Heart left ventricle (tissue), 16 donors: ENCODE measurements at regions not wholly inside any gene's neighbourhood (a gene's known extent, or its start where the extent isn't known, plus 50 kb on each side); places are given as distances from the start of the nearest gene placed in this dataset.

ENCODE experiments used
- ATAC-seq, 4 donors: fragments of 200-7000 bp; cut with Tn5 transposase; one replicate each; pipeline ENCODE4 v1.9.1; 2020 to 2022; ENCODE audit warnings: moderate library complexity in 4 of 4, mild to moderate bottlenecking in 3 of 4, moderate number of reproducible peaks in 1 of 4
- DNase-seq, 5 donors: peaks; one replicate each; pipeline ENCODE4 v3.0.0-alpha.2; 2020
- H3K27ac ChIP-seq, 12 donors: fragments of 200-600 bp; sonication (generic) in 4 of 12; one replicate each; pipeline versions ENCODE4 v1.5.0 to v1.8.0; 2016 to 2022; ENCODE audit warnings: mild to moderate bottlenecking in 2 of 12
- H3K27me3 ChIP-seq, 9 donors: fragments of 200-600 bp; sonication (generic) in 2 of 9; one replicate each; pipeline versions ENCODE4 v1.5.1 to v1.8.0; 2016 to 2022; ENCODE audit warnings: mild to moderate bottlenecking in 3 of 9
- H3K36me3 ChIP-seq, 9 donors: fragments of 200-600 bp; sonication (generic) in 2 of 9; one replicate each; pipeline versions ENCODE4 v1.5.0 to v1.8.0; 2018 to 2022; ENCODE audit warnings: mild to moderate bottlenecking in 2 of 9
- H3K4me1 ChIP-seq, 12 donors: fragments of 200-600 bp; sonication (generic) in 4 of 12; one replicate each; pipeline versions ENCODE4 v1.5.0 to v1.8.0; 2016 to 2022; ENCODE audit warnings: mild to moderate bottlenecking in 3 of 12
- H3K4me3 ChIP-seq, 12 donors: fragments of 200-600 bp; sonication (generic) in 4 of 12; one replicate each; pipeline versions ENCODE4 v1.5.0 to v1.8.0; 2017 to 2022; ENCODE audit warnings: mild to moderate bottlenecking in 9 of 12, moderate library complexity in 4 of 12
- H3K9me3 ChIP-seq, 12 donors: fragments of 200-600 bp; sonication (generic) in 4 of 12; one replicate each; pipeline versions ENCODE4 v1.5.0 to v1.8.0; 2016 to 2022; ENCODE audit warnings: mild to moderate bottlenecking in 1 of 12
- POLR2A ChIP-seq, 2 donors: fragments of 450-650 bp; IDR thresholded peaks; one replicate each; pipeline ENCODE4 v1.6.1; 2017; ENCODE audit warnings: antibody characterized with exemption in 2 of 2, mild to moderate bottlenecking in 2 of 2, moderate library complexity in 2 of 2
- WGBS, 4 donors: extraction: QIAGEN DNeasy Blood & Tissue Kit in 2 of 4; methylation state at CpG; one replicate each; pipeline versions ENCODE4 v1.1.5 to v1.1.7; 2013 to 2018; 5-methylcytosine and 5-hydroxymethylcytosine counted together
- intact Hi-C, 10 donors: fragments of 100-400 bp; cut with DNase I; formaldehyde crosslinking; loops; one replicate each; pipeline versions ENCODE4 v1.11.1 to v1.14.2; 2022
- TF ChIP-seq, protein P1 (sequence below), 12 donors: fragments of 200-600 bp; sonication (generic) in 4 of 12; IDR thresholded peaks; one replicate each; pipeline versions ENCODE4 v1.5.0 to v1.8.0; 2018 to 2022; ENCODE audit warnings: antibody characterized with exemption in 12 of 12, mild to moderate bottlenecking in 5 of 12
- donor health status: ischemic (EF 13 %, LVEDD 7.1; RV severe dilation, severe dysfunction).
- donor health status: healthy with polysubstance abuse.
- donor health status: DM: no; HTN: yes; CAD: no.
- donor health status: DM: no; HTN: no; CAD: no.
- donor health status: ischemic (EF 25% LVEDD 6.9; RV normal size, moderate dysfunction).
- donor health status: ischemic (EF 25% LVEDD 5.7; RV mildly dilated, moderate dysfunction).
- donor health status: healthy.
- donor health status: DM: yes; HTN: yes; CAD: no.
- donor health status: ischemic (EF 35%, LVEDD 5.7; RV mildly dilated, moderate dysfunction).
- donor health status: nonischemic (EF 11% LVEDD 7.7; RV severe dilation, severe dysfunction).
- donor health status: DM: yes; HTN: yes; CAD: no.
- donor health status: PGD.
- donor health status: ischemic (EF 29% LVEDD 5.4; RV normal size, mild dysfunction).
- donor health status: nonischemic (EF 23%, LVEDD 6.1; RV moderate dilation, normal function).

DNA sequence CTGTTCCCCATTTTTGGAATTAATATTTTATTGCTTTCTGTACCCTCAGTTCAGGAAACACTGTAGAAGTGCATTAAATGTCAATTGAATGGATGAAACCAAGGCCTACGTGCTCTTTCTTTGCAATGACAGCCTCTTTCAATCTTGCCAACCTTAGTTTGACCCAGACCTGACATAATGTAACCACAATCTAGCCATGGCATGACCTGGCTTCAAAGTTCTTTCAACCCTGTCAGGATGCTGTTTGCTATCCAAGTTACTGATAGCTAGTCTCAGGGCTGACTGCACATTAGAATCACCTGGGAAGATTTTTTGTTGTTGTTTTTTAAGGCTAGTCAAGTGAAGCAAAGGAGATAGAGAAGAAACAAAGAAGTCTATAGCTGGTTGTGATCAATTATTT lies 190.9 kb upstream of the PKDCC start:
- intact Hi-C loops, result loop anchor here in 1 of 10 donors (10.0 kb wide), 1 partner anchor 468 kb away; no protein-coding TSS in a partner anchor
- Histone ChIP-seq H3K4me1 (peaks cover 0 to 4% (median 0%) of the 10 kb centered on the region in 12 donors), H3K36me3 (no peaks in the 10 kb centered on the region), H3K4me3 (no peak overlapping the region), H3K27me3 (peaks cover 0 to 9% (median 0%) of the 10 kb centered on the region in 9 donors), H3K27ac (no peak overlapping the region), H3K9me3 (no peaks in the 10 kb centered on the region)
- DNase-seq (no peak), ATAC-seq (no peak)
- no peak for TF ChIP-seq POLR2A (IDR thresholded peaks at IDR 0.05)
- TF ChIP-seq, protein P1, sequence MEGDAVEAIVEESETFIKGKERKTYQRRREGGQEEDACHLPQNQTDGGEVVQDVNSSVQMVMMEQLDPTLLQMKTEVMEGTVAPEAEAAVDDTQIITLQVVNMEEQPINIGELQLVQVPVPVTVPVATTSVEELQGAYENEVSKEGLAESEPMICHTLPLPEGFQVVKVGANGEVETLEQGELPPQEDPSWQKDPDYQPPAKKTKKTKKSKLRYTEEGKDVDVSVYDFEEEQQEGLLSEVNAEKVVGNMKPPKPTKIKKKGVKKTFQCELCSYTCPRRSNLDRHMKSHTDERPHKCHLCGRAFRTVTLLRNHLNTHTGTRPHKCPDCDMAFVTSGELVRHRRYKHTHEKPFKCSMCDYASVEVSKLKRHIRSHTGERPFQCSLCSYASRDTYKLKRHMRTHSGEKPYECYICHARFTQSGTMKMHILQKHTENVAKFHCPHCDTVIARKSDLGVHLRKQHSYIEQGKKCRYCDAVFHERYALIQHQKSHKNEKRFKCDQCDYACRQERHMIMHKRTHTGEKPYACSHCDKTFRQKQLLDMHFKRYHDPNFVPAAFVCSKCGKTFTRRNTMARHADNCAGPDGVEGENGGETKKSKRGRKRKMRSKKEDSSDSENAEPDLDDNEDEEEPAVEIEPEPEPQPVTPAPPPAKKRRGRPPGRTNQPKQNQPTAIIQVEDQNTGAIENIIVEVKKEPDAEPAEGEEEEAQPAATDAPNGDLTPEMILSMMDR (IDR thresholded peaks at IDR 0.05), result no peak
- WGBS, 4 donors, result 86 to 98% (median 94%) methylated on average over 1 of the region's 1 CpG

DNA sequence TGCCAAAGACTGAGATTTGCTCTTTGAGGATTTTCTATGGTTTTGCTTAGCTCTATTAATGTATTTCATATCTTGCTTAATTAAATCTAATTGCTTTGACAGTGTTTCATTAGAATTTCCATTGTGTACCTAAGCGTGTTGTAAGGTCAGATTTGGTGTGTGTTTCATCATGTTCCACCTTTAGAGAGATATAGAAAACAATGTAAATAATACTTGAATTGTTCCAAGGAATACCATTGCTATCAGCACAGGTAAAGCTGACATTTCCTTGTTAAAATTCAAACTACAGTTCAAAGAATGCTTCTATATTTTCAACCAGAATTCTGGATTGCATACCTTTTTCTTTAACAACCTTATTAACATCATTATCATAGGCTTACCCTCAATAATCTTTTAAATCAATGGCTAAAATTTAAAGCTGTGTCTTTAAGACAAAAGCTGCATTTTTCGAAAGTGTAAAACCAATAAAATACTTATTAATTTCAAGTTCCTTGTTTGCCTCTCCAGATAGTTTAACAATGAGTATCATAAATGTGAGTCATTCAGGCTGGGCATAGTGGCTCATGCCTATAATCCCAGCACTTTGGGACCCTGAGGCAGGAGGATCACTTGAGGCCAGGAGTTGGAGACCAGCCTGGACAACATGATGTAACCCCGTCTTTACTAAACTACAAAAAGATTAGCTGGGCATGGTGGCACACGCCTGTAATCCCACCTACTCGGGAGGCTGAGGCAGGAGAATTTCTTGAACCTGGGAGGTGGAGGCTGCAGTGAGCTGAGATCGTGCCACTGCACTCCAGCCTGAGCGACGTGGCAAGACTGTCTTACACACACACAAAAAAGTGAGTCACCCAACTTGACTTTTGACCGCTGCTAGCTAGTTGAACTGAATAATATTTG lies 188.0 kb upstream of the PKDCC start:
- intact Hi-C loops, result loop anchor here in 3 of 10 donors (10.0 kb wide), 2 partner anchors 375 to 465 kb away; no protein-coding TSS in a partner anchor
- H3K9me3 ChIP-seq, result no peaks in the 10 kb centered on the region

DNA sequence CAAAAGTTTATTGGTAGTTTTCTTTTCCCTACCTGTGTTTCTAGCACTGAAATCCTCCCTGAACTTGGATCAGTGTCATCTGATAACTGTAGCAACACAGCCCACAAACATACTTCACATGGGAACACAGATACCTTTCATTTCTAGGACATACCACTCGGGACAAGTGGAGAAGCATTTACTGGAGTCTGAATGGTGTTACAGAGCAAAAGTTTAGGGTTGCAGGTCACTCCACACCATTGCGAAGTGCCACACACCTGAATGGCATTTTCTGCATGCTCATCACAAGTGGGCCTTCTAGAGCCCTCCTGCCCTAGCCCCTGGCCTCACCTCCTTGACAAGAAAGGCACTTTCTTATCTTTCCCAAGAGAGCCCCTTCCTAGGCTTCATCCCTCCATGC lies 184.8 kb upstream of the PKDCC start:
- H3K27me3 ChIP-seq, result peaks cover 0 to 9% (median 0%) of the 10 kb centered on the region in 9 donors
- WGBS, 4 donors, result 75 to 83% (median 82%) methylated on average over 2 of the region's 2 CpGs
- no peak for TF ChIP-seq POLR2A (IDR thresholded peaks at IDR 0.05)
- TF ChIP-seq, protein P1 (IDR thresholded peaks at IDR 0.05), result no peak
- H3K27ac ChIP-seq, result no peak overlapping the region
- DNase-seq, result no peak
- H3K9me3 ChIP-seq, result no peaks in the 10 kb centered on the region
- no peak for ATAC-seq
- peaks cover 0 to 3% (median 0%) of the 10 kb centered on the region in 12 donors for H3K4me1 ChIP-seq
- H3K4me3 ChIP-seq, result no peak overlapping the region
- H3K36me3 ChIP-seq, result no peaks in the 10 kb centered on the region
- intact Hi-C loops, result loop anchor here in 2 of 10 donors (10.0 kb wide), 2 partner anchors 372 to 462 kb away; no protein-coding TSS in a partner anchor

More for the DNA sequence above, 188.0 kb upstream of the PKDCC start:
- Histone ChIP-seq H3K27ac (no peak overlapping the region), H3K4me1 (no peaks in the 10 kb centered on the region), H3K36me3 (no peaks in the 10 kb centered on the region), H3K27me3 (peaks cover 0 to 9% (median 0%) of the 10 kb centered on the region in 9 donors), H3K4me3 (no peak overlapping the region)
- DNase-seq (no peak), ATAC-seq (no peak)
- WGBS, 4 donors, result 85 to 92% (median 88%) methylated on average over 9 of the region's 9 CpGs
- TF ChIP-seq, protein P1 (IDR thresholded peaks at IDR 0.05), result no peak
- TF ChIP-seq POLR2A (IDR thresholded peaks at IDR 0.05), result no peak

DNA sequence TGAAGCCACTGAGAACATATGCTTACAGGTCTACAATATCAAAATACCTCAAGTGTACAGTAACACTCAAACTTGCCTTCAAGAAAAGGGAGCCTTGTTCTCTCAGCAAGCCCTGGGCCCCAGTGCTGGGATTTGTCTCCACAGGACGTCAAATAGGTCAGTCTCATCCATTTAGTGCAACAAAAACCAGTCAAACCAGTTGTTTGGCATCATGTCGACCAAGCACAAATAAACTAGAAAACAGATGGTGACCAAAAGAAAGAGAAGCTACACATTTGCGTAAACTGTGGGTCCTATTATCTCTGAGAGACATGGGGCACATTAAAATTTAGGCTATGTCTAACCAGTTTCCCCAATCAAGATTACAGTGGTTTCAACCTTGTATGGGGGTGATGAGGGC lies 182.6 kb upstream of the PKDCC start:
- DNase-seq, result no peak
- ATAC-seq, result no peak
- Histone ChIP-seq H3K9me3 (no peaks in the 10 kb centered on the region), H3K36me3 (no peaks in the 10 kb centered on the region), H3K27ac (no peak overlapping the region), H3K4me3 (no peak overlapping the region), H3K4me1 (peaks cover 0 to 6% (median 2%) of the 10 kb centered on the region in 12 donors), H3K27me3 (peaks cover 0 to 9% (median 0%) of the 10 kb centered on the region in 9 donors)
- intact Hi-C loops, result loop anchor here in 2 of 10 donors (10.0 kb wide), 2 partner anchors 370 to 460 kb away; no protein-coding TSS in a partner anchor
- no peak for TF ChIP-seq POLR2A (IDR thresholded peaks at IDR 0.05)
- TF ChIP-seq, protein P1 (IDR thresholded peaks at IDR 0.05), result no peak
- WGBS, 4 donors, result 85 to 88% (median 86%) methylated on average over 3 of the region's 3 CpGs
